HG03045 (cell line): ENCODE measurements at regions not wholly inside any gene's neighbourhood (a gene's known extent, or its start where the extent isn't known, plus 50 kb on each side); places are given as distances from the start of the nearest gene placed in this dataset.
"Not testable (repeated sequence)": the region's sequence is repeated elsewhere in the genome, so short reads cannot be mapped to it uniquely, and the experiment has no call there.

Source experiments
- ATAC-seq: cut with Tn5 transposase; IDR thresholded peaks from one replicate; pipeline ENCODE4 v1.9.1; 2021; ENCODE audit warnings: mild to moderate bottlenecking, moderate library complexity; ENCODE audit not compliant: unreplicated experiment

DNA sequence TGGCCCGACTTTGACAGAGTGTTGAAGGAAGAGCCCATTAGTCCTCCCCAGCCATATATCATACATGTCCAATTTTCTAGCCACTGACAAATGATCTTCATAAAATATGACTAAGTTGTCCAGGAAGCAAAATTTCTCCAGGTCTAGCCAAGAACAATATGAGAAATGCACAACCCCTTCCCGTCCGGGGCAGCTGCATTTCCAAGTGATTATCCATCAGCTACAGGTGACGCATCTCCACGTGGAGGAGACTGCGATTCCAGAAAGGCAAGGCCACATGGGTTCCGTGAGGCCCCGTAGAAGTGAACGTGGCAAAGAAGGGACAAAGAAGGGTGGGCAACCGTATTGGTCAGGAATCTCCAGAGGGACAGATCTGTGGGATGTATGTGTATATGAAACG lies 118.6 kb downstream of the ATP6V0E2 start:
- ATAC-seq = not testable (repeated sequence)

- not testable (repeated sequence) for ATAC-seq
Observed at GRCh38 chr7:149995369-149996026, 121.7 kb downstream of the ATP6V0E2 start.

- not testable (repeated sequence) for ATAC-seq
Observed at GRCh38 chr7:150000780-150001599, 127.2 kb downstream of the ATP6V0E2 start.

- ATAC-seq = no peak
Observed at GRCh38 chr7:150003304-150003810, 129.6 kb downstream of the ATP6V0E2 start.

DNA sequence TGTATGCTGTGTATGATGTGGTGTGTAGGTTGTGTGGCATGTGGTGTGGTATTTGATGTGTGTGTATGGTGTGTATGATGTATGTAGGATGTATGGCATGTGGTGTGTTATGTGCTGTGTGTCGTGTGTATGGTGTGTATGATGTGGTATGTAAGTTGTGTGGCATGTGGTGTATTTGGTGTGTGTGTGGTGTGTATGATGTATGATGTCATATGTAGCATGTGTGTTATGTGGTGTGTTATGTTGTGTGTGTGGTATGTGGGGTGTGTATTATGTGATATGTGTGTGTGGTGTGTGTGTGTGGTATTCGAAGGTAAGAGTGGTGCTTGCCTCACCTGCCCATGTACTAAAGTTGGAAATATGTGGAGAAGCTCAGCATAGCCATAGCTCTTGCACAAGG lies 130.2 kb downstream of the ATP6V0E2 start:
- ATAC-seq = not testable (repeated sequence)

DNA sequence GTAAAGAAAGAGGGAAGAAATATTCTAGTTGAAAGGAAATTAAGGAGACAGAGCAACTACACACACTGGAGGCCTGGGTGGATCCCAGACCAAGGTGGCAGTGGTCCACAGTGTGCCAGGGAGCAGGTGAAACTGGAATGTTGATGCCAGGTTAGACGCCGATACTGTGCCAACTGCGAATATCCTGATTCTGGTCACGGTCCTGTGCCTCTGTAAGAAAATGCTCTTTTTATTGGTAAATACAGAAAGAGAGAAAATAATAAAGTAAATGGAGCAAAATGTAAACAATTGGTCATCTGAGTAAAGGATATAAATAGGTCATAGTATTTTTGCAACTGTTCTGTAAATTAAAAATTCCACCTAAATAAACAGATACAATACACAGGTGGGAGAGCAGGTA lies 131.1 kb downstream of the ATP6V0E2 start:
- ATAC-seq = not testable (repeated sequence)

GRCh38 chr7:150009620-150010303 lies 136.0 kb downstream of the ATP6V0E2 start:
- ATAC-seq = not testable (repeated sequence)

GRCh38 chr7:150016651-150017189 lies 143.0 kb downstream of the ATP6V0E2 start:
- not testable (repeated sequence) for ATAC-seq

DNA sequence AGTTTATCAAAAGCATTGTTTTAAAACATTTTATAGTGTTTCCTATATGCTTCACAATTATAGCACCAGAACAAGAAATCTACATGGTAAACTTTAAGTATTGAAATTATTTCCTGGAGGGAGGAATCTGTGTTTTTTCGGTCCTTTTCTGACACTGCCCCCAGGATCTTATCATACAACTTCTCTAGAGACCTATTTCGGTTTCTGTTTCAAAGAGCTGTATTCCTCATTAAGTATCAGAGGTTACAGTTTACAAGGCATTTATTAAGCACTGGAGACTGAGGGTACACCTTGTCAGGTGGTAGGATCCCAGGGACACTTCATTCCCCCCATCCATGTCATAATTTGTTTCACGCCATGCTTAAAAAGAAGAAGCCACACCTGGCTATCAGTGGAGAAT lies 146.4 kb downstream of the ATP6V0E2 start:
- ATAC-seq = not testable (repeated sequence)

GRCh38 chr7:150024550-150025490 lies 151.1 kb downstream of the ATP6V0E2 start:
- ATAC-seq = not testable (repeated sequence)

DNA sequence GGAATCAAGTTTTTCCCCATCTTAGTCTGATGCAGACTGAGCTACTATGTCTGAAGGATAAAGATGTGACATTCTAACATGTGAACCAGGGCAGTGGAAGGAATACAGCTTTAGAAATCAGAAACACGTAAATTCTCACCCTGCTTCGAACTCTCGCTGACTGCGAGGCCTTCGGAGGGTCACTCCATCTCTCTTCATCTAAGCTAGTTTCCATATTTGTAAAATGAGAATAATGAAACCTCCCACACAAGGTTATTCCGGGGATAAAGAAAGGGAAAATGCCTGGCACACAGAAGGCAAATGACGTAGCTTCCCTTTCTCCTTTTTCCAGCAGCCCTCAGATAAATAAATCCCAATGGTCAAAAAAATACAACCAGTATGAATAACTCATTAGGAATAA lies 152.0 kb downstream of the ATP6V0E2 start:
- not testable (repeated sequence) for ATAC-seq

- not testable (repeated sequence) for ATAC-seq
Observed at GRCh38 chr7:150028344-150029012, 154.7 kb downstream of the ATP6V0E2 start.

DNA sequence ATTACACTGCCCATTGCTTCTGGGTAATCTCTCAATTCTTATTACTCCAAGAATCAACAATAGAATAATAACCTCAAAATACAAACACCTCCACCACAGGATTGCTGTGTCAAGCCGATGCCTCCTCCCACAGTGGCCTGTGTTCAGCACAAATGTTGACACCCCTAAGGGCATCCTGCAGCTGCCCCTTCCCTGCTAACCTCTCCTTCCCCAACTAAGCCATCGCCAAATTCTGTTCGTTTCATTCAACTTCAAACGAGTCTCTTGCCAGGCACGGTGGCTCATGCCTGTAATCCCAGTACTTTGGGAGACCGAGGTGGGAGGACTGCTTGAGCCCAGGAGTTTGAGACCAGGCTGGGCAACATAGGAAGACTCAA lies 155.2 kb downstream of the ATP6V0E2 start:
- not testable (repeated sequence) for ATAC-seq

DNA sequence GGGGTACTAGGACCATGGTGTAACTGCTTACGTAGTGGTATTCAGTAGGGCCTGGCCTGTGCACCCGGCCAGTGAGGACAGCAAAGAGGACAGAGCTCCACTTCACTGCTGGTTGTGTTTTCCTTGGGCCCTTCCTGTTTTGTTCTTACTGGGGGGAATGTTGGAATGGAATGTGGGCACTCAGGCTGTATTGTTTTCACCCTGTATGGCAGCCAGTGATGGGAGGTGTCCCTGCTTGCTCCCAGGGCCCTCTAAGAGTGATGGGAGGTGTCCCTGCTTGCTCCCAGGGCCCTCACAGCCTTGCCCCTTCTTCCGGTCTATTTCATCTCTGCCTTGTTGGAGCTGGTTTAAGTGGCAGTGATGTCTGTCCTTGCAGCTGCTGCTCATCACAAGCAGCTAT lies 158.0 kb downstream of the ATP6V0E2 start:
- ATAC-seq = not testable (repeated sequence)

DNA sequence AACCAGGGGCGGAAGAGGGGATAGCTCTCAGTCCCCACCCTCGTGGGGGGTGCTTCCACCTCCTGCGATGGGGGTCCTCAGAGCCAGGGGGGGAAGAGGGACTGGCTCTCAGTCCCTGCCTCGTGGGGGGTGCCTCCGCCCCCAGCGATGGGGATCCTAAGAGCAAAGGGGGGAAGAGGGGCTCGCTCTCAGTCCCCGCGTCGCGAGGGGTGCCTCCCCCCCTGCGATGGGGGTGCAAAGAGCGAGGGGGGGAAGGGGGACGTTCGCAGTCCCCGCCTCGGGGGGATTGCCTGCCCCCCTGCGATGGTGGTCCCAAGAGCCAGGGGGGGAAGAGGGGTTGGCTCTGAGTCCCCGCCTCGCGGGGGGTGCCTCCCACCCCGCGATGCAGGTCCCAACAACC lies 159.9 kb downstream of the ATP6V0E2 start:
- ATAC-seq = not testable (repeated sequence)

- not testable (repeated sequence) for ATAC-seq
Observed at GRCh38 chr7:150035769-150036168, 162.0 kb downstream of the ATP6V0E2 start.

DNA sequence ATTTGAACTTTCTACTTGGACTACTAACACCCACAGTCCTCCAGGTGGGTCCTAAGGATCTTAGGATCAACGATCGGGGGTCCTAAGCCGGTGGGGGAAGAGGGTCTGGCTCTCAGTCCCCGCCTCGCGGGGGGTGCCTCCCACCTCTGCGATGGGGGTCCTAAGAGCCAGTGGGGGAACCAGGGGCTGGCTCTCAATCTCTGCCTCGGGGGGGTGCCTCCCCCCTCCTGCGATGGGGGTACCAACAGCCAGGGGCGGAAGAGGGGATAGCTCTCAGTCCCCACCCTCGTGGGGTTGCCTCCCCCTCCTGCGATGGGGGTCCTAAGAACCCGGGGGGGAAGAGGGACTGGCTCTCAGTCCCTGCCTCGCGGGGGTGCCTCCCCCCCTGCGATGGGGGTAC lies 165.3 kb downstream of the ATP6V0E2 start:
- ATAC-seq = not testable (repeated sequence)

- ATAC-seq = not testable (repeated sequence)
Observed at GRCh38 chr7:150042281-150042680, 168.5 kb downstream of the ATP6V0E2 start.

DNA sequence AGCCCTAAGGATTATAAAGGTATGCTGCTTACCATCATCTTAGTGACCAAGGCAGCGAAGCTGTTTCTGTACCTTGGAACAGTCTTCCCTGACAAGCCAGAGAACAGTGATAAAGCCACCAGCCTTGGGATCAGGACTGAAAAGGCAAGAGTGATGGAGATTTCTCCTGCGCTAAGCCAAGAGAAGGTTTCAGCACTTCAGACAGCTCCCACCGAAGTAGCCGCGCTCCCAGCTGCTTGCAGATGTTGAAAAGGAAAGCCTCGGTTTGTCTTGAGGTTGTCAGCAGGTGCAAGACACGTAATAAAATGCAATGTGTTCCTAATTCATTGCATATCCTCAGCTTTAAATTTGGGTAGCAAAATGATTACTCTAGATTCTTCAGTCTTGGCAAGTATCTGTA lies 171.0 kb downstream of the ATP6V0E2 start:
- ATAC-seq = not testable (repeated sequence)
